NCI-H446 treated with DMSO at 0.1 percent for 48 hours (cell line): ENCODE measurements at regions not wholly inside any gene's neighbourhood (a gene's known extent, or its start where the extent isn't known, plus 50 kb on each side); places are given as distances from the start of the nearest gene placed in this dataset.

Experiments
- DNase-seq: peaks from one replicate; lab custom pipeline; 2025; lab: John Stamatoyannopoulos, UW

GRCh38 chr22:27638329-27639233 lies 163.0 kb downstream of the MN1 start:
- DNase-seq = no peak

- no peak for DNase-seq
Measured at GRCh38 chr22:27639248-27640086, 162.1 kb downstream of the MN1 start.

GRCh38 chr22:27641049-27641795 lies 160.3 kb downstream of the MN1 start:
- DNase-seq = no peak

GRCh38 chr22:27642104-27642800 lies 159.3 kb downstream of the MN1 start:
- DNase-seq = no peak

GRCh38 chr22:27643907-27644306 lies 157.6 kb downstream of the MN1 start:
- DNase-seq = no peak

GRCh38 chr22:27644566-27644965 lies 157.0 kb downstream of the MN1 start:
- DNase-seq = no peak

- no peak for DNase-seq
Measured at GRCh38 chr22:27647540-27647939, 154.0 kb downstream of the MN1 start.

- DNase-seq = no peak
Measured at GRCh38 chr22:27648074-27648473, 153.5 kb downstream of the MN1 start.

GRCh38 chr22:27648853-27649252 lies 152.7 kb downstream of the MN1 start:
- DNase-seq = no peak

- no peak for DNase-seq
Measured at GRCh38 chr22:27650572-27650971, 151.0 kb downstream of the MN1 start.

GRCh38 chr22:27650985-27651384 lies 150.6 kb downstream of the MN1 start:
- DNase-seq = no peak

GRCh38 chr22:27651486-27651885 lies 150.1 kb downstream of the MN1 start:
- no peak for DNase-seq

- no peak for DNase-seq
Measured at GRCh38 chr22:27654546-27655445, 146.8 kb downstream of the MN1 start.

GRCh38 chr22:27655582-27656185 lies 145.9 kb downstream of the MN1 start:
- DNase-seq = no peak

- no peak for DNase-seq
Measured at GRCh38 chr22:27656970-27657369, 144.6 kb downstream of the MN1 start.

- no peak for DNase-seq
Measured at GRCh38 chr22:27660306-27660705, 141.2 kb downstream of the MN1 start.

GRCh38 chr22:27662359-27663301 lies 138.9 kb downstream of the MN1 start:
- no peak for DNase-seq

GRCh38 chr22:27663812-27664211 lies 137.7 kb downstream of the MN1 start:
- no peak for DNase-seq
